A673 (cell line): ENCODE measurements at regions not wholly inside any gene's neighbourhood (a gene's known extent, or its start where the extent isn't known, plus 50 kb on each side); places are given as distances from the start of the nearest gene placed in this dataset.

Experiments
- BruUV-seq: library from RNA; stranded (reverse); fragments of 400-500 nt; replicated peaks from 2 replicates; lab custom pipeline; 2021; lab: Mats Ljungman, UMichigan
- CTCF ChIA-PET: fragments of 300-600 bp; sonication (Branson Sonifier 250); formaldehyde crosslinking; loops from one replicate; lab custom pipeline; 2022; ENCODE audit warnings: antibody characterized with exemption; lab: Charles Lee
- POLR2A ChIA-PET: fragments of 300-600 bp; sonication (Branson Sonifier 250); formaldehyde crosslinking; loops from one replicate; lab custom pipeline; 2022; ENCODE audit warnings: antibody characterized with exemption; ENCODE audit not compliant: low non-redundant PET; lab: Charles Lee
- DNase-seq: peaks from one replicate; pipeline ENCODE4 v3.0.0-alpha.2; 2015; ENCODE audit warnings: low spot score
- H3K27ac ChIP-seq: fragments of 200-600 bp; sonication (generic); 2 replicates; pipeline ENCODE4 v1.5.1; 2016; ENCODE audit warnings: mixed run types, low read depth, mild to moderate bottlenecking, mixed read lengths, antibody characterized with exemption, low read length; ENCODE audit not compliant: poor library complexity, severe bottlenecking
- H3K27me3 ChIP-seq: fragments of 200-600 bp; sonication (generic); replicated peaks from 2 replicates; pipeline ENCODE4 v1.6.1; 2017; ENCODE audit warnings: mixed run types, low read depth, mild to moderate bottlenecking, mixed read lengths, antibody characterized with exemption, low read length; ENCODE audit not compliant: insufficient read depth, poor library complexity
- H3K36me3 ChIP-seq: fragments of 200-600 bp; sonication (generic); 2 replicates; pipeline ENCODE4 v1.6.1; 2016; ENCODE audit warnings: mixed run types, mild to moderate bottlenecking, mixed read lengths, antibody characterized with exemption, low read length; ENCODE audit not compliant: insufficient read depth, poor library complexity, severe bottlenecking
- H3K4me1 ChIP-seq: fragments of 200-600 bp; sonication (generic); 2 replicates; pipeline ENCODE4 v1.6.1; 2017; ENCODE audit warnings: mixed run types, mild to moderate bottlenecking, mixed read lengths, antibody characterized with exemption, low read length; ENCODE audit not compliant: insufficient read depth, poor library complexity, severe bottlenecking
- H3K4me3 ChIP-seq: fragments of 200-600 bp; sonication (generic); 2 replicates; pipeline ENCODE4 v1.5.1; 2016; ENCODE audit warnings: low read depth, mixed run types, mild to moderate bottlenecking, mixed read lengths, low read length; ENCODE audit not compliant: poor library complexity, severe bottlenecking
- H3K9me3 ChIP-seq: fragments of 200-600 bp; sonication (generic); 2 replicates; pipeline ENCODE4 v1.6.1; 2016; ENCODE audit warnings: mixed run types, low read depth, mild to moderate bottlenecking, mixed read lengths, antibody characterized with exemption, low read length; ENCODE audit not compliant: poor library complexity, severe bottlenecking
- EZH2 ChIP-seq: fragments of 200-600 bp; sonication (generic); IDR thresholded peaks from 2 replicates; pipeline ENCODE4 v1.6.1; 2017; ENCODE audit warnings: borderline replicate concordance, low read depth, mild to moderate bottlenecking, mixed read lengths, antibody characterized with exemption, low read length; ENCODE audit not compliant: poor library complexity, severe bottlenecking
- intact Hi-C: fragments of 100-400 bp; cut with micrococcal nuclease; formaldehyde crosslinking; loops from one replicate; pipeline ENCODE4 v1.10.0; 2022; ENCODE audit not compliant: unreplicated experiment
- TF ChIP-seq, protein P1 (sequence below): fragments of 300-800, 200-600 bp; sonication (generic); conservative IDR thresholded peaks from 2 replicates; pipeline ENCODE4 v1.5.1; 2017; ENCODE audit warnings: low read depth, mild to moderate bottlenecking, antibody characterized with exemption, low read length, moderate library complexity, mixed read lengths

DNA sequence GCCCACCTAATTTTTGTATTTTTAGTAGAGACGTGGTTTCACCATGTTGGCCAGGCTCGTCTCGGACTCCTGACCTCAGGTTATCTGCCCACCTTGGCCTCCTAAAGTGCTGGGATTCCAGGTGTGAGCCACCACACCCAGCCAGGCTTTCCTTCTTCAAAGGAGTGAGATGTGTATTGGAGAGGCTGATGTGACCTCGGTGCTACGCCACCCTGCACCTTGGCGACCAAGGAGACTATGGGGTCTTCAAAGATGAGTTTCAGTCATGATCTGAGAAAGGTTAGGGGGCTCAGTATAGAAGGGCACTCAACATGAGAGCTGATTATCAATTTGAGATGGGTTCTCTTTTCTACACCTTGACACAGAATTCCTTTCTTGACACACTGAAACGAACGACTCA is 284.2 kb upstream of the WWC1 start:
- no peak for DNase-seq
- ChIA-PET POLR2A (no interaction called here), CTCF (no interaction called here)
- TF ChIP-seq, protein P1, sequence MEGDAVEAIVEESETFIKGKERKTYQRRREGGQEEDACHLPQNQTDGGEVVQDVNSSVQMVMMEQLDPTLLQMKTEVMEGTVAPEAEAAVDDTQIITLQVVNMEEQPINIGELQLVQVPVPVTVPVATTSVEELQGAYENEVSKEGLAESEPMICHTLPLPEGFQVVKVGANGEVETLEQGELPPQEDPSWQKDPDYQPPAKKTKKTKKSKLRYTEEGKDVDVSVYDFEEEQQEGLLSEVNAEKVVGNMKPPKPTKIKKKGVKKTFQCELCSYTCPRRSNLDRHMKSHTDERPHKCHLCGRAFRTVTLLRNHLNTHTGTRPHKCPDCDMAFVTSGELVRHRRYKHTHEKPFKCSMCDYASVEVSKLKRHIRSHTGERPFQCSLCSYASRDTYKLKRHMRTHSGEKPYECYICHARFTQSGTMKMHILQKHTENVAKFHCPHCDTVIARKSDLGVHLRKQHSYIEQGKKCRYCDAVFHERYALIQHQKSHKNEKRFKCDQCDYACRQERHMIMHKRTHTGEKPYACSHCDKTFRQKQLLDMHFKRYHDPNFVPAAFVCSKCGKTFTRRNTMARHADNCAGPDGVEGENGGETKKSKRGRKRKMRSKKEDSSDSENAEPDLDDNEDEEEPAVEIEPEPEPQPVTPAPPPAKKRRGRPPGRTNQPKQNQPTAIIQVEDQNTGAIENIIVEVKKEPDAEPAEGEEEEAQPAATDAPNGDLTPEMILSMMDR: no peak
- TF ChIP-seq EZH2: no peak
- Histone ChIP-seq H3K9me3 (no peaks in the 10 kb centered on the region), H3K27me3 (no peaks in the 10 kb centered on the region), H3K36me3 (no peaks in the 10 kb centered on the region), H3K27ac (no peak overlapping the region), H3K4me1 (peaks cover 37% of the 10 kb centered on the region), H3K4me3 (no peak overlapping the region)
- no TSS peak for BruUV-seq
- intact Hi-C loops: no loop called here

DNA sequence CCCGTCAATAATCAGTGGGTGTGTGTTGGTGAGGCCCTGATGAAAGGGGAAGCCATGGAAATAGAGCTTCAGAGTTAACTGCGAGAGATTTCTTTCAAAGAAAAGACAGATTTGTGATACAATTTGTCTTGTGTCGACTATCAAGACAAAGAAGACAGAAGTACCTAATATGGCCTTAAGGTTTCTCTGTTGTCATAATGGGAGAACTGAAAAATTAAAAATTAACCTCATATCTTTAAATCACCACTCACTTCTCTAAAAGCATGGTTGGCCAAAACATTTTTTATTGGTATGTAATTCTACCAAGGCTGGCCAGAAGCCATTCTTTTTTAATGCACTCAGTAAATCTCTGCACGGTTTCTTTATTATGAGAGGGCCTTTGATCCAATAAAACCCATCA is 282.9 kb upstream of the WWC1 start:
- Histone ChIP-seq H3K27me3 (no peaks in the 10 kb centered on the region), H3K4me1 (peaks cover 33% of the 10 kb centered on the region), H3K4me3 (no peak overlapping the region), H3K27ac (no peak overlapping the region), H3K36me3 (no peaks in the 10 kb centered on the region), H3K9me3 (no peaks in the 10 kb centered on the region)
- intact Hi-C loops: no loop called here
- TF ChIP-seq EZH2: no peak
- TF ChIP-seq, protein P1: no peak
- CTCF ChIA-PET: no interaction called here
- POLR2A ChIA-PET: no interaction called here
- BruUV-seq: no TSS peak
- DNase-seq: no peak

DNA sequence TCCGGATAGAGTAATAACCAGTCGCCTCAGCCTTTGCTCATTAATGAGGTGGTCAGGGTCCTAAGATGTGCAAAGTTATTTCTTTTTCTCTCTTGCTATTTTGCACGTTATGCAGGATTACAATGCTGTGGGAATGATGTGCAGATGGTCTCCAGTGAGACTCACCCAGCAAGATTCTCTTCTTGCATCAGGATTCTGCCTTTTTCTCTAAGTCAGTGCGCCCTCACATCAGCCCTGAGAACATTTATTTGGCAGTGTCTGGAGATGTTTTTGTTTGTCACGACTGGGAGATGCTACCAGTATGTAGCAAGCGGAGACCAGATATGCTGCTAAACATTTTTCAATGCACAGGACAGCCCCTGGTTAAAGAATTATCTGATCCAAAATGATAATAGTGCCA is 280.3 kb upstream of the WWC1 start:
- TF ChIP-seq, protein P1: no peak
- no TSS peak for BruUV-seq
- H3K27ac ChIP-seq: no peak overlapping the region
- DNase-seq: no peak
- peaks cover 42% of the 10 kb centered on the region for H3K4me1 ChIP-seq
- H3K9me3 ChIP-seq: no peaks in the 10 kb centered on the region
- ChIA-PET CTCF (no interaction called here), POLR2A (no interaction called here)
- H3K36me3 ChIP-seq: peaks cover 3% of the 10 kb centered on the region
- no peak overlapping the region for H3K4me3 ChIP-seq
- H3K27me3 ChIP-seq: no peaks in the 10 kb centered on the region
- intact Hi-C loops: no loop called here
